CD1c-positive myeloid dendritic cell (primary cell): ENCODE measurements at regions not wholly inside any gene's neighbourhood (a gene's known extent, or its start where the extent isn't known, plus 50 kb on each side); places are given as distances from the start of the nearest gene placed in this dataset.

Source experiments
- DNase-seq: peaks from one replicate; pipeline ENCODE4 v3.0.0-alpha.2; 2016; ENCODE audit errors: extremely low spot score

DNA sequence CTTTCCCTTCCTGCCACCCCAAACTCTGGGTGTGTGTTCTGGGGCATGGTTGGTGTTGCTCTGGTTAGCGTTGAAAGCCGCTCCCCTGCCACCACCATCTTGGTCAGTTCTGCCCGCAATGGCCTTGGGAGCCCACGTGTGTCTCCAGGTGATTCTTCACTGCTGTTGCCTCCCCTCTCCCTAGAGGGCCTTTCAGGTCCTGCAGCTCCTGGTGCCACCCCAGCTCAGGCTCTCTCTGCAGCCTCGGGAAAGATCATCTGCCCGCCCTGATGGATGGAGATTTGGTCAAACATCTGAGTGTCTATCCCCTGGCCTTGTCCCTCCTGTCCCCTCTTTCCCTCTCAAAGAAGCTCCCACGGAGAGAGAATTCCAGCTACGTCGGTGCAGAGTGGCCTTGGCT lies 241.3 kb downstream of the RBFOX3 start:
- no peak for DNase-seq

- DNase-seq = no peak
These were observed 241.8 kb downstream of the RBFOX3 start for GRCh38 chr17:79369001-79369400.

GRCh38 chr17:79368521-79368920 lies 242.3 kb downstream of the RBFOX3 start:
- no peak for DNase-seq

- no peak for DNase-seq
These were observed 243.8 kb downstream of the RBFOX3 start for GRCh38 chr17:79366988-79367571.

- no peak for DNase-seq
These were observed 244.7 kb downstream of the RBFOX3 start for GRCh38 chr17:79365836-79366770.

GRCh38 chr17:79365351-79365750 lies 245.5 kb downstream of the RBFOX3 start:
- no peak for DNase-seq

- DNase-seq = no peak
These were observed 246.3 kb downstream of the RBFOX3 start for GRCh38 chr17:79364315-79365094.

GRCh38 chr17:79363552-79364275 lies 247.1 kb downstream of the RBFOX3 start:
- DNase-seq = no peak

DNA sequence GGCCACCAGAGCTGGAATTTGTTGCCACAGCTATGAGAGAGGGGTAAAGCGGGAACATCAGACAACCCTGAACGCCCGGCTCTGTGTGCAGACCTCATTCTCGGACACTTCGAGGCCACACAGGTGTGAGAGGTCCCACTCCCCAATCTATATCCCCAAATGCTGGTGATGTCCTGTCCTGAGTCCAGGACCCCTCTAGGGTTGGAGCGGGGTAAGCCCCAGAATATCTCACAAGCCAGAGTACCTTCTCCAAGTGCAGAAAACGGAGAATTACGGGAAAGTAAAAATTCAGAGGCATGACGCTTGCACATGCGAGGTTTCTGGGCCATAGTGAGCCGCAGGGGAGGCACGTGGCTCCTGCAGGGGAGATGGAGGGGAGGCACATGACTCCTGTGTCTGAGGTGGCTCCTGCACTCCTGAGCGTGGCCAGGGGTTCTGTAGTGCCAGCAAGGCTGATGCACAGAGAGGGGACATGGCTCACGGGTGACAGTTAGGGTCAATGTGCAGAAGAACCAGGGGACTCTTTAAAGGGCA lies 248.0 kb downstream of the RBFOX3 start:
- DNase-seq = no peak

GRCh38 chr17:79361873-79362771 lies 248.7 kb downstream of the RBFOX3 start:
- DNase-seq = no peak

DNA sequence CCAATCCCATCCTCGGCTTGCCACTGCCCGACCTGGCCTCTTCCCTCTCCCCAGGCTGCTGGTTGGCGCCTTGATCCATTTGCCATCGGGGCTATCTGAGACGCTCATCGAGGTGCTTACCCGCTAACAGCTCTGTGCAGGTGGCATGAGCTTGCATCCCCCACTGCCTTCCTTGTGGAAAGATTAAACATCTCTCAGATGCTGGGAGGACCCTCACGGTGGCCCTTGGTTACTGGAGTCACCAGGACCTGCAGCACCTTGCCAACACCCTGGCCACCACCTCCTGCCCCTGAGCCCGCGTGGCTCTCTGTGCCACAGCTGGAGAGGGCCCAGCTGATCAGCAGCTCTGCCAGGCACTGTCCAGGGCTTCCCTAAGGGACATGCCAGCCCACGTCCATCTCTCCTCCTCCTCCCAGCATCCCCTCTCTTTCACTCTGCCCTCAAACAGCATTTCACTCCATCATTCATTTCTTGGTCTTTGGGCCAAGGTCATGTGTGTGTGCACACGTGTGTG lies 249.6 kb downstream of the RBFOX3 start:
- no peak for DNase-seq

DNA sequence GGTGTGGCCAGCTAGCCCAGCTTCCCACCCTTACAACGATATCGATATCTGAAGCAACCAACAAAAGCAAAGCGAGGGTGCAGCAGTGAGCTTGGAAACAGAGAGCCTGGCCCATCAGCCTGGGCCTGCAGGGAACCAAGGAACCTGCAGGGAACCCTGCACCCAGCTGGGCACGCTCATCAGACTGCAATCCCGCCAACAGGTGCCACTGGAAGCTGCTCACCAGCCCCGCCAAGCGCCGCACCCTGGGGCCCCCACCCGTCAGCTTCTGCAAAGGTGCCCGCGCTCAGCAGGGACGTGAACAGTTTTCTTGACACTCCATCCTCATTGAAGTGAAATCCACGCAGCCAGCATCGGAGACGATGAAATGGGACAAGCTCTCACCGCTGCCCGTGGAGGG lies 250.7 kb downstream of the RBFOX3 start:
- no peak for DNase-seq

- DNase-seq = no peak
These were observed 253.9 kb downstream of the RBFOX3 start for GRCh38 chr17:79356839-79357447.

- DNase-seq = no peak
These were observed 255.7 kb downstream of the RBFOX3 start for GRCh38 chr17:79355165-79355564.

GRCh38 chr17:79354173-79354820 lies 256.6 kb downstream of the RBFOX3 start:
- no peak for DNase-seq

GRCh38 chr17:79353548-79353947 lies 257.3 kb downstream of the RBFOX3 start:
- no peak for DNase-seq

DNA sequence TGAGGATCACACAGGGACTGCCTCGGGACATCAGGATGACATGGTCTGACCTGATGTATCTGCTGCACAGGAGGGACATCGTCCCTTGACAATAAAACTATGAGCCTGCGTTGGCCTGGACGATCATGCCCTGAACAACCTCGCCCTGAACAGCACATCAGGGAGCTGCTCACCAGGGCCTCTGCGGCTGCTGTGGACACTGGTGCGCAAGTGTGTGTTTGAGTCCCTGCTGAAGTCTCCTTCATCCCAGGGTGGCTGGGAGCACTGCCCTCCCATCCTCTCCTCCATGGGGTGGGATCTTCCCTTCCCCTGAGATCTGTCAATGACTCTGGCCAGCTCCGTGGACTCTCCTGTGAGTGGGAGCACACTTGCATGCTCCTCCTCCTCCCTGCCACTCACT lies 257.8 kb downstream of the RBFOX3 start:
- no peak for DNase-seq

GRCh38 chr17:79350533-79350932 lies 260.3 kb downstream of the RBFOX3 start:
- no peak for DNase-seq
